NB4 (cell line): ENCODE measurements at regions not wholly inside any gene's neighbourhood (a gene's known extent, or its start where the extent isn't known, plus 50 kb on each side); places are given as distances from the start of the nearest gene placed in this dataset.

Experiments used
- DNase-seq: peaks from one replicate; pipeline ENCODE4 v3.0.0; 2010; ENCODE audit warnings: low read depth
- H3K4me3 ChIP-seq: one replicate; pipeline ENCODE4 v1.5.1; 2011; ENCODE audit warnings: mild to moderate bottlenecking, low read depth, low read length, moderate library complexity
- CTCF ChIP-seq: IDR thresholded peaks from one replicate; pipeline ENCODE4 v1.5.1; 2012; ENCODE audit warnings: low read depth, low read length
- MAX ChIP-seq: IDR thresholded peaks from 2 replicates; pipeline ENCODE4 v1.6.1; 2011; ENCODE audit warnings: low read depth, low read length
- MYC ChIP-seq: IDR thresholded peaks from 2 replicates; pipeline ENCODE4 v1.6.1; 2011; ENCODE audit warnings: low read depth, low read length
- POLR2A ChIP-seq: IDR thresholded peaks from 2 replicates; pipeline ENCODE4 v1.6.1; 2011; ENCODE audit warnings: mild to moderate bottlenecking; ENCODE audit not compliant: insufficient read length; ENCODE audit errors: extremely low read depth

- no peak for TF ChIP-seq MAX
- no peak for TF ChIP-seq CTCF
- no peak for TF ChIP-seq POLR2A
- TF ChIP-seq MYC, result no peak
- DNase-seq, result no peak
- H3K4me3 ChIP-seq, result no peak overlapping the region
These were observed 140.6 kb downstream of the URI1 start for GRCh38 chr19:30082611-30083010.

DNA sequence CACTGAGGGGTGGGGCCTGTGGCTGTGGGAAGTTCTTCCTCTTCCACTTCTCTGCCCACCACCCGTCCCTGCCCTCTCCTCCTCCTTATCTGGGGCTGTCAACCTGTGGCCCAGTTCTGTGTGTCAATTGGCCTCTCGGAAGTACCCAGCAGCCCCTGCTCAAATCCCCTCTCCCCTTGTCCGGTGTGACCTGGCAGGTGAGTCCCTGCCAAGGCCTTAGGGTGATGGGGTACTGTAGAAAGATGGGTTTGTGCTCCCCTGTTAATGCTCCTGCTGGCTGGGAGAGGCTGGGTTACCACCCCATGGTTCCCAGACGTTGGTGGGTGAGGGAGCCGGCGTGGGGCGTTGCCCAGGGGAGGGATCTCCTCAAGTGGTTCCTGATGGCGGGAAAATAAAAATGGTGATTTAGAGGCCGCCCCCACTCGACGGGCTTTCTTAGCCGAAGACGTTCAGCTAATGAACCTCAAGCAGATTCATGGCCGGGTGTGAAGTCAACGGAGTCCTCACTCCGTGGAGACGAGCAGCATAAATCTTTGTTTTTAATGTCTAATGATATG, 141.2 kb downstream of the URI1 start:
- DNase-seq, result no peak
- TF ChIP-seq MYC (no peak), POLR2A (no peak)
- H3K4me3 ChIP-seq, result no peak overlapping the region

DNA sequence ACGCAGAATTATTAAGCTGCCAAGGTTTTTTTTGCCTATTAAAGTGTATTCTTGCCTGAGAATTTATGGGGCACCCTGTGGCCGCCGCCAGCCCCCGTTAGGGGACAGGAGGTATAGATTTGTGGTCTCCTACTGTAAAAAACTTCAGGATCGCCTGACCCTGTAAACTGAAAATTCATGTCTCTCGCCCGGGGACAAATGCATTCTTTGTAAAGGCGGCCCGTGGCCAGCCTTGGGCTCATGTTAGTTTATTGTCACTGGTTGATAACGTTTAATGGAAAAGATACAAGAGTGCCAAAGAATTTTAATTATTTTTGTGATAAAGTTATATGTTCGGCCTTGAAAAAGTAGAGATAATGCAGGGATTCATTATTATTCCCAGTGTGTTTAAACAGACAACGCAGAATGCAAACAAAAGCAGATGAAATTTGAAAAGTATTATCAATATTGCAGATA, 141.7 kb downstream of the URI1 start:
- H3K4me3 ChIP-seq, result no peak overlapping the region
- DNase-seq, result no peak
- no peak for TF ChIP-seq MAX
- TF ChIP-seq MYC, result no peak
- no peak for TF ChIP-seq CTCF
- TF ChIP-seq POLR2A, result no peak

- no peak overlapping the region for H3K4me3 ChIP-seq
- TF ChIP-seq MAX, result no peak
- DNase-seq, result no peak
These were observed 142.4 kb downstream of the URI1 start for GRCh38 chr19:30084390-30084819.

GRCh38 chr19:30085394-30085793, 143.4 kb downstream of the URI1 start:
- peak; percentile 3 for DNase-seq
- no peak overlapping the region for H3K4me3 ChIP-seq
- TF ChIP-seq POLR2A, result no peak
- TF ChIP-seq MYC, result no peak
- TF ChIP-seq MAX, result no peak
- no peak for TF ChIP-seq CTCF

- DNase-seq, result no peak
- H3K4me3 ChIP-seq, result no peak overlapping the region
- TF ChIP-seq CTCF (no peak), MYC (no peak), POLR2A (no peak), MAX (no peak)
These were observed 144.2 kb downstream of the URI1 start for GRCh38 chr19:30086220-30086619.

DNA sequence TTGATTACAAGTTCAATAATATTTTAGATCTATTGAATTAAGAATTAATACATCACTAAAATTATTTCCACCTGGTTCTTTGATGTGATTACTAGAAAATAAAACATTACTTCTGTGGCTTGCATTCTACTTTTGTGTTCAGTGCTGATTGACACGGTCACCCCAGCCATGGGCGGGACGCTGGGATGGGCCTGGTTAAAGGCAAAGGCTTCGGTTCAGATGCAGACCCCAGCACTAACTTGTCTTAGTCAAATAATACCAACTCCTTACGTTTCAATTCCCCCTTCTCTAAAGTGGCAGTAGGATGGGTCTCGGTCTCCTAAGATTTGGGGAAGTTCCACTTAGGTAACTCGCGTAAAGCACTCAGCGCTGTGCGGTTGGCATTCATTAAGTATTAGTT, 144.9 kb downstream of the URI1 start:
- TF ChIP-seq MAX (no peak), MYC (no peak), CTCF (no peak), POLR2A (no peak)
- DNase-seq, result no peak
- H3K4me3 ChIP-seq, result no peak overlapping the region
